Naive thymus-derived CD4-positive, alpha-beta T cell (primary cell): ENCODE measurements at regions not wholly inside any gene's neighbourhood (a gene's known extent, or its start where the extent isn't known, plus 50 kb on each side); places are given as distances from the start of the nearest gene placed in this dataset.

Experiments
- ATAC-seq: fragments of 150-1000 bp; cut with Tn5 transposase; 2 replicates; pipeline ENCODE4 v1.10.0; 2021; ENCODE audit warnings: mild to moderate bottlenecking, moderate library complexity
- CTCF ChIA-PET: fragments of 350-600 bp; sonication (Branson Sonifier 250); formaldehyde crosslinking; loops from one replicate; lab custom pipeline; 2021; ENCODE audit warnings: antibody characterized with exemption; lab: Charles Lee
- POLR2A ChIA-PET: fragments of 350-600 bp; sonication (Branson Sonifier 250); formaldehyde crosslinking; loops from one replicate; lab custom pipeline; 2021; ENCODE audit warnings: antibody characterized with exemption, inconsistent platforms; lab: Charles Lee
- DNase-seq, 9 donors: peaks; one replicate each; pipeline versions ENCODE4 v3.0.0 to v3.0.0-alpha.2; 2020 to 2022; ENCODE audit warnings: mixed read lengths in 1 of 9
- H3K27ac ChIP-seq: one replicate; pipeline ENCODE4 v1.7.0; 2013; ENCODE audit warnings: mild to moderate bottlenecking, low read depth, low read length, moderate library complexity
- H3K27me3 ChIP-seq, 2 donors: one replicate each; pipeline ENCODE4 v1.7.0; 2013; ENCODE audit warnings: low read length in 2 of 2, mild to moderate bottlenecking in 2 of 2, moderate library complexity in 2 of 2; ENCODE audit not compliant: control insufficient read depth in 2 of 2, insufficient read depth in 2 of 2
- H3K36me3 ChIP-seq, 3 experiments: 1 replicate in 2 of 3; 2 replicates in 1 of 3; pipeline ENCODE4 v1.7.0; 2013; ENCODE audit warnings: low read length in 3 of 3, mild to moderate bottlenecking in 3 of 3, moderate library complexity in 1 of 3; ENCODE audit not compliant: insufficient read depth in 3 of 3, control insufficient read depth in 2 of 3
- H3K4me1 ChIP-seq, 2 donors: one replicate each; pipeline ENCODE4 v1.7.0; 2013; ENCODE audit warnings: low read length in 2 of 2, mild to moderate bottlenecking in 2 of 2, moderate library complexity in 1 of 2; ENCODE audit not compliant: control insufficient read depth in 2 of 2, insufficient read depth in 2 of 2
- H3K4me3 ChIP-seq: 2 replicates; pipeline ENCODE4 v1.7.0; 2013; ENCODE audit warnings: mild to moderate bottlenecking, low read length
- H3K9me3 ChIP-seq, 3 experiments: 1 replicate in 2 of 3; 2 replicates in 1 of 3; pipeline ENCODE4 v1.7.0; 2013; ENCODE audit warnings: low read length in 3 of 3; ENCODE audit not compliant: control insufficient read depth in 2 of 3
- H3K27ac Mint-ChIP-seq, 9 donors: one replicate each; pipeline ENCODE4 v1.8.0; 2020 to 2022; ENCODE audit warnings: mixed read lengths in 9 of 9, mild to moderate bottlenecking in 8 of 9, moderate library complexity in 5 of 9, inconsistent platforms in 2 of 9
- H3K27me3 Mint-ChIP-seq, 5 donors: one replicate each; pipeline ENCODE4 v1.8.0; 2021 to 2022; ENCODE audit warnings: mixed read lengths in 5 of 5, mild to moderate bottlenecking in 1 of 5
- H3K36me3 Mint-ChIP-seq, 5 donors: one replicate each; pipeline ENCODE4 v1.8.0; 2020 to 2022; ENCODE audit warnings: mixed read lengths in 5 of 5, mild to moderate bottlenecking in 3 of 5, inconsistent platforms in 1 of 5
- H3K4me1 Mint-ChIP-seq, 7 donors: one replicate each; pipeline ENCODE4 v1.8.0; 2020 to 2022; ENCODE audit warnings: mixed read lengths in 7 of 7, mild to moderate bottlenecking in 3 of 7, inconsistent platforms in 1 of 7
- H3K4me3 Mint-ChIP-seq, 10 donors: one replicate each; pipeline ENCODE4 v1.8.0; 2020 to 2022; ENCODE audit warnings: mild to moderate bottlenecking in 10 of 10, mixed read lengths in 10 of 10, moderate library complexity in 6 of 10, inconsistent platforms in 2 of 10
- H3K9me3 Mint-ChIP-seq, 11 donors: one replicate each; pipeline ENCODE4 v1.8.0; 2020 to 2022; ENCODE audit warnings: mixed read lengths in 11 of 11, mild to moderate bottlenecking in 4 of 11, inconsistent platforms in 1 of 11, moderate library complexity in 1 of 11
- intact Hi-C, 2 donors: fragments of 100-400 bp; cut with micrococcal nuclease; formaldehyde crosslinking; loops; one replicate each; pipeline ENCODE4 v1.15.1; 2023

GRCh38 chr15:95990833-95991232 is 339.7 kb upstream of the NR2F2 start:
- no peaks in the 10 kb centered on the region for H3K9me3 ChIP-seq
- no peak overlapping the region for H3K27ac ChIP-seq
- peaks cover 0 to 4% of the 10 kb centered on the region in 2 donors for H3K27me3 ChIP-seq
- H3K36me3 ChIP-seq: no peaks in the 10 kb centered on the region
- no peak overlapping the region for H3K4me3 ChIP-seq
- H3K9me3 Mint-ChIP-seq: peaks cover 0 to 8% (median 0%) of the 10 kb centered on the region in 11 donors
- POLR2A ChIA-PET: no interaction called here
- intact Hi-C loops: no loop called here
- H3K27ac Mint-ChIP-seq: no peak overlapping the region
- H3K4me3 Mint-ChIP-seq: no peak overlapping the region
- H3K4me1 ChIP-seq: peaks cover 5 to 6% of the 10 kb centered on the region in 2 donors
- ATAC-seq: no peak
- CTCF ChIA-PET: no interaction called here
- H3K36me3 Mint-ChIP-seq: no peaks in the 10 kb centered on the region
- no peak for DNase-seq
- peaks cover 10 to 29% (median 20%) of the 10 kb centered on the region in 5 donors for H3K27me3 Mint-ChIP-seq
- peaks cover 5 to 29% (median 15%) of the 10 kb centered on the region in 7 donors for H3K4me1 Mint-ChIP-seq

- DNase-seq (no peak), ATAC-seq (no peak)
- Histone ChIP-seq H3K27ac (no peak overlapping the region), H3K9me3 (no peaks in the 10 kb centered on the region), H3K4me3 (no peak overlapping the region), H3K4me1 (peaks cover 7 to 15% of the 10 kb centered on the region in 2 donors), H3K36me3 (no peaks in the 10 kb centered on the region), H3K27me3 (no peaks in the 10 kb centered on the region)
- Mint-ChIP-seq H3K4me3 (no peak overlapping the region), H3K27me3 (peaks cover 20 to 36% (median 33%) of the 10 kb centered on the region in 5 donors), H3K36me3 (no peaks in the 10 kb centered on the region), H3K4me1 (peaks cover 9 to 38% (median 21%) of the 10 kb centered on the region in 7 donors), H3K9me3 (peaks cover 0 to 8% (median 0%) of the 10 kb centered on the region in 11 donors), H3K27ac (no peak overlapping the region)
- POLR2A ChIA-PET: no interaction called here
- CTCF ChIA-PET: no interaction called here
- intact Hi-C loops: no loop called here
These were observed 336.1 kb upstream of the NR2F2 start for GRCh38 chr15:95994418-95994817.

GRCh38 chr15:95995375-95996168 is 334.9 kb upstream of the NR2F2 start:
- no peak for ATAC-seq
- Mint-ChIP-seq H3K27me3 (peaks cover 20 to 36% (median 31%) of the 10 kb centered on the region in 5 donors), H3K4me3 (peak overlapping the region in 4 of 10 donors; percentile 5 to 44 (median 11)), H3K9me3 (peaks cover 0 to 3% (median 0%) of the 10 kb centered on the region in 11 donors), H3K4me1 (peaks cover 7 to 33% (median 21%) of the 10 kb centered on the region in 7 donors), H3K27ac (no peak overlapping the region), H3K36me3 (no peaks in the 10 kb centered on the region)
- Histone ChIP-seq H3K36me3 (no peaks in the 10 kb centered on the region), H3K4me3 (no peak overlapping the region), H3K9me3 (no peaks in the 10 kb centered on the region), H3K27me3 (no peaks in the 10 kb centered on the region), H3K4me1 (peaks cover 7 to 15% of the 10 kb centered on the region in 2 donors), H3K27ac (no peak overlapping the region)
- ChIA-PET CTCF (no interaction called here), POLR2A (no interaction called here)
- intact Hi-C loops: loop anchor here in 1 of 2 donors (5.0 kb wide), 1 partner anchor 42 kb away; no protein-coding TSS in a partner anchor
- no peak for DNase-seq

- Histone ChIP-seq H3K27me3 (no peaks in the 10 kb centered on the region), H3K36me3 (no peaks in the 10 kb centered on the region), H3K9me3 (no peaks in the 10 kb centered on the region), H3K4me3 (no peak overlapping the region), H3K27ac (no peak overlapping the region), H3K4me1 (peaks cover 7 to 15% of the 10 kb centered on the region in 2 donors)
- Mint-ChIP-seq H3K27me3 (peaks cover 16 to 41% (median 31%) of the 10 kb centered on the region in 5 donors), H3K27ac (no peak overlapping the region), H3K9me3 (no peaks in the 10 kb centered on the region), H3K36me3 (no peaks in the 10 kb centered on the region), H3K4me1 (peaks cover 5 to 29% (median 19%) of the 10 kb centered on the region in 7 donors), H3K4me3 (peak overlapping the region in 5 of 10 donors; percentile 14 to 40 (median 18))
- CTCF ChIA-PET: no interaction called here
- intact Hi-C loops: loop anchor here in 1 of 2 donors (5.0 kb wide), 1 partner anchor 41 kb away; no protein-coding TSS in a partner anchor
- DNase-seq (peak in 6 of 9 donors; percentile 1 to 46 (median 29)), ATAC-seq (peak; percentile 32)
- POLR2A ChIA-PET: no interaction called here
These were observed 334.0 kb upstream of the NR2F2 start for GRCh38 chr15:95996494-95996893.

GRCh38 chr15:95998935-95999334 is 331.6 kb upstream of the NR2F2 start:
- Histone ChIP-seq H3K27me3 (no peaks in the 10 kb centered on the region), H3K4me1 (peaks cover 7 to 15% of the 10 kb centered on the region in 2 donors), H3K4me3 (no peak overlapping the region), H3K27ac (no peak overlapping the region), H3K9me3 (no peaks in the 10 kb centered on the region), H3K36me3 (no peaks in the 10 kb centered on the region)
- intact Hi-C loops: loop anchor here in 1 of 2 donors (5.0 kb wide), 1 partner anchor 38 kb away; no protein-coding TSS in a partner anchor
- Mint-ChIP-seq H3K36me3 (no peaks in the 10 kb centered on the region), H3K9me3 (no peaks in the 10 kb centered on the region), H3K4me3 (no peak overlapping the region), H3K4me1 (peaks cover 5 to 29% (median 19%) of the 10 kb centered on the region in 7 donors), H3K27me3 (peaks cover 30 to 50% (median 31%) of the 10 kb centered on the region in 5 donors), H3K27ac (no peak overlapping the region)
- DNase-seq (no peak), ATAC-seq (no peak)
- CTCF ChIA-PET: no interaction called here
- POLR2A ChIA-PET: no interaction called here

- H3K9me3 Mint-ChIP-seq: peaks cover 0 to 8% (median 0%) of the 10 kb centered on the region in 11 donors
- H3K4me3 Mint-ChIP-seq: no peak overlapping the region
- ChIA-PET CTCF (no interaction called here), POLR2A (no interaction called here)
- H3K27ac Mint-ChIP-seq: no peak overlapping the region
- H3K4me1 Mint-ChIP-seq: no peaks in the 10 kb centered on the region
- ATAC-seq (no peak), DNase-seq (no peak)
- H3K27me3 Mint-ChIP-seq: peaks cover 40 to 60% (median 50%) of the 10 kb centered on the region in 5 donors
- Histone ChIP-seq H3K4me1 (no peaks in the 10 kb centered on the region), H3K27ac (no peak overlapping the region), H3K9me3 (no peaks in the 10 kb centered on the region), H3K4me3 (no peak overlapping the region), H3K27me3 (no peaks in the 10 kb centered on the region), H3K36me3 (no peaks in the 10 kb centered on the region)
- intact Hi-C loops: no loop called here
- H3K36me3 Mint-ChIP-seq: no peaks in the 10 kb centered on the region
These were observed 327.3 kb upstream of the NR2F2 start for GRCh38 chr15:96002890-96003859.
